ENCODE measurements at regions not wholly inside any gene's neighbourhood (a gene's known extent, or its start where the extent isn't known, plus 50 kb on each side); places are given as distances from the start of the nearest gene placed in this dataset.

GRCh38 chr6:53999088-53999755 lies 112.0 kb upstream of the MLIP start:
- TF ChIP-seq CTCF (IDR thresholded peaks at IDR 0.05; ENCODE audit: low read depth, low read length, poor library complexity, severe bottlenecking): no peak
- no peak for TF ChIP-seq EZH2phosphoT487 (IDR thresholded peaks at IDR 0.05; ENCODE audit: borderline replicate concordance, low read length)

Data from DOHH2 (cell line).